ENCODE measurements at regions not wholly inside any gene's neighbourhood (a gene's known extent, or its start where the extent isn't known, plus 50 kb on each side); places are given as distances from the start of the nearest gene placed in this dataset.

GRCh38 chr2:207395535-207396251, 134.1 kb upstream of the CREB1 start:
- intact Hi-C loops (cut with DNase I): no loop called here
- no peaks in the 10 kb centered on the region for H3K9me3 ChIP-seq
- no peak overlapping the region for H3K27ac ChIP-seq
- H3K36me3 ChIP-seq: no peaks in the 10 kb centered on the region
- no peaks in the 10 kb centered on the region for H3K27me3 ChIP-seq
- H3K4me3 ChIP-seq: no peak overlapping the region
- no peak for TF ChIP-seq CTCF (IDR thresholded peaks at IDR 0.05)
- no peak for DNase-seq (ENCODE audit: low spot score in 2 of 2)
- H3K4me1 ChIP-seq: no peaks in the 10 kb centered on the region

GRCh38 chr2:207397917-207398655, 131.7 kb upstream of the CREB1 start:
- Histone ChIP-seq H3K36me3 (no peaks in the 10 kb centered on the region), H3K27me3 (no peaks in the 10 kb centered on the region), H3K27ac (no peak overlapping the region), H3K4me3 (no peak overlapping the region), H3K9me3 (no peaks in the 10 kb centered on the region), H3K4me1 (no peaks in the 10 kb centered on the region)
- DNase-seq (ENCODE audit: low spot score in 2 of 2): no peak
- intact Hi-C loops (cut with DNase I): no loop called here
- no peak for TF ChIP-seq CTCF (IDR thresholded peaks at IDR 0.05)

DNA sequence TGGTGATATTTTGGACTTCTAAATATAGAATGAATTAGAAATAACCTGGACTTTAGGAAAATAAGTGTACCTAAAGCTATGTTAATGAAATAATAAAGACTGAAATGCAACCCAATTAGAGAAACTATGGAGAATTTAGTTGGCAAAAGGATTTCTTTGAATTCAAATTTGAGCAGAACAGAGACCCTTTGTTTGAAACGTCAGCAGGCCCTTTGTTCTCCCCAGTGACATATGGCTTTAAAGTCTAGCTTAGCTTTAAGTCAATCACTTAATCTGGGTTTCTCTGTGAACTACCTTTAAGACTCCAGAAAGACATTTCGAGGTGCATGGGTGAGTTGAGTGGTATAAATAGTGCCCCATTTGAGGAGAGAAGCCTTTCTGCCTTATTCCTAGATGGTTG, 130.5 kb upstream of the CREB1 start:
- TF ChIP-seq CTCF (IDR thresholded peaks at IDR 0.05): no peak
- Histone ChIP-seq H3K36me3 (no peaks in the 10 kb centered on the region), H3K4me3 (no peak overlapping the region), H3K9me3 (no peaks in the 10 kb centered on the region), H3K27ac (no peak overlapping the region), H3K4me1 (no peaks in the 10 kb centered on the region), H3K27me3 (no peaks in the 10 kb centered on the region)
- intact Hi-C loops (cut with DNase I): no loop called here
- DNase-seq (ENCODE audit: low spot score in 2 of 2): no peak

- no peak overlapping the region for H3K27ac ChIP-seq
- intact Hi-C loops (cut with DNase I): no loop called here
- no peaks in the 10 kb centered on the region for H3K36me3 ChIP-seq
- DNase-seq (ENCODE audit: low spot score in 2 of 2): no peak
- no peaks in the 10 kb centered on the region for H3K4me1 ChIP-seq
- no peak overlapping the region for H3K4me3 ChIP-seq
- no peak for TF ChIP-seq CTCF (IDR thresholded peaks at IDR 0.05)
- no peaks in the 10 kb centered on the region for H3K9me3 ChIP-seq
- H3K27me3 ChIP-seq: no peaks in the 10 kb centered on the region
Measured at GRCh38 chr2:207401338-207401737, 128.4 kb upstream of the CREB1 start.

DNA sequence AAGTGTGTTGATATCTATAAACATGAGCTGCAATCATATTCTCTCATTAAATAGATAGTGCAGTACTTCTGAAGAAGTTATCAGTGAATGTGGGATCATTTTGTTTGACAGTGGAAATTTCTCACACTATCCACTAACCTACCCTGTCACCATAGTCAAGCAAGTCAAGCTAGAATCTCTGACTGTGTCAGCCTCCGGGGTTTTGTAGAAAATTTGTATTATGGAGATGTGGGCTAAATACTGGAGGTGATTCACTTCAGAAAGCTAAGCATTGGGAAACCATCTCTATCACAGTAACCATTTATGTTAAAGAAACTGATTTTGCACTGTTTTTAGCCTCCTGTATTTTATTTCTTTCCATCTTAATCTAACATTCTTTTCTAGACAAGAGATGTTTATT, 126.6 kb upstream of the CREB1 start:
- no peaks in the 10 kb centered on the region for H3K4me1 ChIP-seq

More for the DNA sequence above, 126.6 kb upstream of the CREB1 start:
- no peak overlapping the region for H3K4me3 ChIP-seq
- intact Hi-C loops (cut with DNase I): no loop called here
- no peaks in the 10 kb centered on the region for H3K27me3 ChIP-seq
- no peak for TF ChIP-seq CTCF (IDR thresholded peaks at IDR 0.05)
- H3K36me3 ChIP-seq: no peaks in the 10 kb centered on the region
- no peaks in the 10 kb centered on the region for H3K9me3 ChIP-seq
- no peak overlapping the region for H3K27ac ChIP-seq
- no peak for DNase-seq (ENCODE audit: low spot score in 2 of 2)

All from ascending aorta (tissue), 2 donors.